GM21723 (cell line): ENCODE measurements at regions not wholly inside any gene's neighbourhood (a gene's known extent, or its start where the extent isn't known, plus 50 kb on each side); places are given as distances from the start of the nearest gene placed in this dataset.
"Not testable (repeated sequence)": the region's sequence is repeated elsewhere in the genome, so short reads cannot be mapped to it uniquely, and the experiment has no call there.

Experiments used
- ATAC-seq: cut with Tn5 transposase; IDR thresholded peaks from one replicate; pipeline ENCODE4 v1.9.1; 2021; ENCODE audit warnings: mild to moderate bottlenecking, moderate library complexity; ENCODE audit not compliant: unreplicated experiment

DNA sequence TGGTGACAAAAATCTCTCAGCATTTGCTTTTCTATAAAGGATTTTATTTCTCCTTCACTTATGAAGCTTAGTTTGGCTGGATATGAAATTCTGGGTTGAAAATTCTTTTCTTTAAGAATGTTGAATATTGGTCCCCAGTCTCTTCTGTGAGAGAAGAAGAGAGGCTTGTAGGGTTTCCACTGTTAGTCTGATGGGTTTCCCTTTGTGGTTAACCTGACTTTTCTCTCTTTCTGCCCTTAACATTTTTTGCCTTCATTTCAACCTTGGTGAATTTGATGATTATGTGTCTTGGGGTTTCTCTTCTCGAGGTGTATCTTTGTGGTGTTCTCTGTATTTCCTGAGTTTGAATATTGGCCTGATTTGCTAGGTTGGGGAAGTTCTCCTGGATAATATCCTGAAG lies 116.9 kb upstream of the ZEB2 start:
- ATAC-seq, result not testable (repeated sequence)

DNA sequence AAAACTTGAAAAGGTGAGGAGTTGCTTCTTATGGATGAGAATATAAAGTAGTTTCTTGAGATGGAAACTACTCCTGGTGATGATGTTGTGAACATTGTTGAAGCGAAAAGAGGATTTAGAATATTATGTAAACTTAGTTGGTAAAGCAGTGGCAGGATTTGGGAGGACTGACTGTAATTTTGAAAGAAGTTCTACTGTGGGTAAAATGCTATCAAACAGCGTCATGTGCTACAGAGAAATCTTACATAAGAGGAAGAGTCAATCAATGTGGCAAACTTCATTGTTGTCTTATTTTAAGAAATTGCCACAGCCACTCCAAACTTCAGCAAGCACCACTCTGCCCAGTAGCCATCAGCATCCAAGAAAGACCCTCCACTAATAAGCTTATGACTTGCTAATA lies 112.9 kb upstream of the ZEB2 start:
- ATAC-seq, result no peak

DNA sequence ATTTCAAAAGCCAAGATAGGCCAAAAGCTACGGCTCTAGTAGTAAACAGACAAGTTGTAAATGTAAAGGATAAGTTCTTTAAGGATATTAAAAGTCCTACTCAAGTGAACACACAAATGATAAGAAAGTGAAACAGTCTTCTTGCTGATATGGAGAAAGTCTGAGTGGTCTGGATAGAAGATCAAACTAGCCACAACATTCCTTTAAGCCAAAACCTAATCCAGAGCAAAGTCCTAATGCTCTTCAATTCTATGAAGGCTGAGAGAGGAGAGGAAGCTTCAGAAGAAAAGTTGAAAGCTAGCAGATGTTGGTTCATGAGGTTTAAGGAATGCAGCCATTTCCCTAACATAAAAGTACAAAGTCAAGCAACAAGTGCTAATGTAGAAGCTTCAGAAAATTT lies 111.7 kb upstream of the ZEB2 start:
- no peak for ATAC-seq

DNA sequence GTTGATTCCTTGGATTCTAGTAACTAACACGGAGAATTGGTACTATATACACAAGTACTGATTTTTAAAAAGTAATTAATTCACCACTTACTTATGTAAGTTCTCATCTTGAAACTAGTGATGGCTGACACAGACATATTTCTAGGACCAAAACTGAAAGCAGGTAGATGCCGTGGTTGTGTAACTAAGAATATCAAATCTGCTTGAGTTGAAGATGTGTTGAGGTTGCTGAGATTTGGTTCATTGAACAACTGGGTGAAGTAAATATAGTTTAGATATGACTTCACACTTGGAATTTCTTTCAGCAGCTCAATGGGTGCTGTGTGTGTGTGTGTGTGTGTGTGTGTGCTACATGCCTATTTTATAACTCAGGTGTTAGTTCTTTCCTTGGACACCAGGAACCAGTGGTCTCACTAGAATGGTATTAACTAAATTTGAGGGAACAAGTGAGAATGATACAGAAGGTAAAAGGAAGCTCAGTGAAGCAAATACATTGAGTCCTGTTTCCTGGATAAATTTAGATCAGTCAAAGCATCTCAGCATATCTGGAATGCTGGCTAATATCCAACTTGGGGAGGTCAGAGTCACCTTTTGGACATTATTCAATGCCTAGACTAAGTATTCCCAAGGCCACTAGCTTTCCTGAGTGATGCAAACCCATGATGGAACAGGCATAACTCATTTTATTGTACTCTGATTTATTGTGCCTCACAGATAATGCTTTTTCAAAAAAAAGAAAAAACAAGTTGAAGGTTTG lies 110.7 kb upstream of the ZEB2 start:
- ATAC-seq, result peak; percentile 82

DNA sequence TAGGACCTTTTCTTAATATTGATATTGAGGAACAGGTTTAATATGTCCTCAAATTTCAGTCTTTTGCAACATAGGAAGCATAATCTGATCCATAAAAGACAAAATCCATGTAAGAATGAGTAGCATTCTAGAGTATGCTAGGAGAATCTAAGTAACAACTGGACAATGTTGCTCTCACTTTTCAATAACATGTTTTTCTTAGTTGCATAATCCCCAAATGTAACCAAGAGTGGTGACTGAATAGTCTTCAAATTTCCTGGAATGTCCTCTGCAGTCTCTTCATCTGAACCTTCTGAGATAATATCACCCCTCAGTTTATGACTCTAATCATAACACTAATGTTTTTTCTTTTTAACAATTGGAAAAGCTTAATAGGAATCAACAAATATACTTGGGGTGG lies 110.0 kb upstream of the ZEB2 start:
- no peak for ATAC-seq

DNA sequence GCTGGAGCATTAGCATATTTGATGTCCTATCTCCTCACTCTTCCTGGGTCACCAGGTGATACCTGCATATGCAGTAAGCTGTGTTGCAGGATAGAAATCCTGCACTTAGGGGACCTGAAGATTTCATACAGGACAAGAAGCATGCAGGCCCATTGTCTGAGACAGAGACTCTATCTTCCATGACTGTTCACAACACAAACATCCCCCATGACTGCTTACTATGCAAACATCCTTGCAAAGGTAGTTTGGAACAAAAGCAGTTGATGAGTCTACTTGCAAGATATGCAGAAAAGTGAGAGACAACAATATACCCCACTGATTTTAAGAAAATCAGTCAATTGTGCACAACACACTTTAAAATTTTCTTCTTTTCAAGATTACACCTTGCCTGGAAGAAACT lies 108.6 kb upstream of the ZEB2 start:
- no peak for ATAC-seq

DNA sequence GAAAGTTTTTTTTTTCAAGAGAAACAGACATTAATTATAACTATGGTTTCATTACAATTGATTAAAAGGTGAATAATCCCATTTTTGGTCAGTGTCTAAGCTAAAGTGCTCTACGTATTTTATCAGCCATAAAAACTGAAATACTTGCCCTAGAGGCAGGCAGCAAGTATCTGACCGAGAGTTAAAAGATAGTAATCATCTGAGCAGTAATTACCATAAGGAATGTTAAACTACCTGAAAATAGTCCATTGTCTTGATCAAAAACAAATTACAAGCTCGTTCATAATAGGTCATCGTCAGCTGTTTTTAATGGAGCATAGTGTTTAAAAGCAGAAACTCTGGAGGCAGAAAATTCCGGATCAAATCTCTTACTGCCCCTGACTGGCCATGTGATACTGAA lies 105.7 kb upstream of the ZEB2 start:
- ATAC-seq, result no peak

GRCh38 chr2:144625226-144625625 lies 105.3 kb upstream of the ZEB2 start:
- ATAC-seq, result no peak

- ATAC-seq, result no peak
These were observed 104.5 kb upstream of the ZEB2 start for GRCh38 chr2:144624451-144624850.

- ATAC-seq, result not testable (repeated sequence)
These were observed 102.5 kb upstream of the ZEB2 start for GRCh38 chr2:144622373-144622772.

- ATAC-seq, result no peak
These were observed 101.3 kb upstream of the ZEB2 start for GRCh38 chr2:144621266-144621665.

GRCh38 chr2:144619760-144620159 lies 99.8 kb upstream of the ZEB2 start:
- ATAC-seq, result no peak

GRCh38 chr2:144617171-144617570 lies 97.3 kb upstream of the ZEB2 start:
- not testable (repeated sequence) for ATAC-seq

GRCh38 chr2:144615866-144616565 lies 96.1 kb upstream of the ZEB2 start:
- no peak for ATAC-seq

DNA sequence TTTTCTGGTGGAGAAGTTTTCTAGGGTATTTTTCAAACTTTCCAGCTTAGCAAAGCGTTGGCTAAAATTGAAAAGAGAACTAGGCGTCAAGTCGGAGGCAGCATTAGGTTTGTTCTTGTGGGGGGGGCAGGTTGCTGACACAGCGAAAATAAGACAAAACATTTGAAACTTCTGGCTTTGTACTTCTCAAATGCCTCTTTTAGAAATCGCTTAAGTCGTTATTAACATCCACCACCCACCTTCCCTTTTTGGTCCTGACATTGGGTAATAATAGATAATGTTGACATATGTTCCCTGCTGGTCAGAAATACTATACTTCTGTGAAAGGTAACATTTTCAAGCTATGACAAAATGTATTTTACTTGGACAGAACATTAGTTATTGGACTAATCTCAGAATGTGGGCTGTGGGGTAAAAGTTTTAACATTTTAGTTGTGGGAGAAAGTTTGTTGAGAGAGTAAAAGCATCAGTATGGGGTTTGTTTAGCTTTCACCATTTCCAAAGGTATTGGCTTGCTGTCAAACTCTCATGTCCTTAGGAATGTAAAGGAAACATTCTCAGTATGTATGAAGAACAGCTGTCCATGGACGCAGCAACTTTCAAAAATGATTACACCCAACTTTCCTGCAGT lies 88.1 kb upstream of the ZEB2 start:
- ATAC-seq, result no peak

- ATAC-seq, result no peak
These were observed 87.2 kb upstream of the ZEB2 start for GRCh38 chr2:144607099-144607498.

GRCh38 chr2:144606466-144607095 lies 86.7 kb upstream of the ZEB2 start:
- no peak for ATAC-seq

DNA sequence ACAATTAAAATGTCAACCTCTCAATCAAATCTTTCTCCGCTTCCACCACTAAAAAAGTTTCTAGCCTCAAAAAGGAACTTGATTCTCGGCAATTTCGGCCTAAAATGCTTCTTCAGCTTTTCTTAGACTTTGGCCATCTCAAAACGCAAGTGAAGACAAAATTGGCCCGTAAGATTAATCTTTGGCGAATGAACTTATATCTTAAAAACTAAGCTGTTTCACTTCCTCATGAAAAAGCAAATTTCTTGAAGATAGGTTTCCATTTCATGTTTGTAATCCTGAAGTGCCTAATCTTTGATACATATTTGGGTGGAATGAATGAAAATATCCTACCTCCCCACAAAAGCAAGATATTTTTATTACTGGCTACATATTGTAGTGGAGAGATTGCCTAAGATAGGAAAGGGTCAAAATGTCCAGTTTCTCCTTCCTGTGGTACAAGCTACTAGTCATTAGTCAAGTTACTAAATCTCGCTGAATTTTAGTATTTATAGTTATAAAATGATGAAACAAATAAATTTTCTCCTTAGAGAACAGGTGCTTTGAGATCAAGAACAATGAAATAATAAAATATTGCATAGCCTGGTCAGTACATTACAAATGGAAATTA lies 85.4 kb upstream of the ZEB2 start:
- no peak for ATAC-seq

DNA sequence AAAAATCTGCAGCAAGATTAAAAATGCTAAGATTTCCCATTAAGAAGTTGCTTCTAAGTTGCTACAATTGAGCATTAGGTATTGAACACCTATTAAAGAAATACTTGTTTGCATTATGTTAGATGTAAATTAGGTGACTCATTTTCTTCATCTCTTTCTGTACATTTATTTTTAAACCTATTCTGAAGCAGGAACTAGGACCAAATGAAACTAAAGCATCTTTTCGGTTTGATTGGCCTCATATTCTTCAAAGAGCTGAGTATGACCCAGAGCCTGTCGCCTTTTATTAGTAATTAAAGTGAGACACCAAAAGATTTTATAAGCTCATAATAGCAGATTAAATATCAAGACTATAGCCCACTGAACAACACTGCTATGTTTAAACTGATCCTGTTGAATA lies 83.4 kb upstream of the ZEB2 start:
- ATAC-seq, result no peak

GRCh38 chr2:144598906-144599305 lies 79.0 kb upstream of the ZEB2 start:
- no peak for ATAC-seq

- no peak for ATAC-seq
These were observed 78.1 kb upstream of the ZEB2 start for GRCh38 chr2:144597894-144598593.
